Type B pancreatic cell (in vitro differentiated cells): ENCODE measurements at regions not wholly inside any gene's neighbourhood (a gene's known extent, or its start where the extent isn't known, plus 50 kb on each side); places are given as distances from the start of the nearest gene placed in this dataset.

Experiments used
- DNase-seq: peaks from one replicate; pipeline ENCODE4 v3.0.0; 2021; ENCODE audit warnings: mixed read lengths; ENCODE audit not compliant: unreplicated experiment; ENCODE audit errors: extremely low spot score
- H3K27ac Mint-ChIP-seq: 2 replicates; pipeline ENCODE4 v1.8.0; 2021; ENCODE audit warnings: mild to moderate bottlenecking, mixed read lengths
- H3K27me3 Mint-ChIP-seq: 2 replicates; pipeline ENCODE4 v1.8.0; 2021; ENCODE audit warnings: mixed read lengths
- H3K36me3 Mint-ChIP-seq: 2 replicates; pipeline ENCODE4 v1.8.0; 2021; ENCODE audit warnings: mixed read lengths
- H3K4me1 Mint-ChIP-seq: one replicate; pipeline ENCODE4 v1.8.0; 2021; ENCODE audit warnings: mixed read lengths; ENCODE audit not compliant: unreplicated experiment
- H3K4me3 Mint-ChIP-seq: 2 replicates; pipeline ENCODE4 v1.8.0; 2021; ENCODE audit warnings: mild to moderate bottlenecking, mixed read lengths
- H3K9me3 Mint-ChIP-seq: 2 replicates; pipeline ENCODE4 v1.8.0; 2021; ENCODE audit warnings: mixed read lengths
- CTCF ChIP-seq: fragments of 200-600 bp; sonication (generic); conservative IDR thresholded peaks from 2 replicates; pipeline ENCODE4 v1.5.0; 2021; ENCODE audit warnings: antibody characterized with exemption, mild to moderate bottlenecking

GRCh38 chr6:47145212-47145611, 103.1 kb upstream of the ADGRF1 start:
- Mint-ChIP-seq H3K4me3 (no peak overlapping the region), H3K9me3 (no peaks in the 10 kb centered on the region), H3K36me3 (no peaks in the 10 kb centered on the region), H3K27ac (no peak overlapping the region), H3K27me3 (no peaks in the 10 kb centered on the region), H3K4me1 (peaks cover 27% of the 10 kb centered on the region)
- TF ChIP-seq CTCF, result no peak
- no peak for DNase-seq

- no peaks in the 10 kb centered on the region for H3K27me3 Mint-ChIP-seq
- H3K9me3 Mint-ChIP-seq, result no peaks in the 10 kb centered on the region
- no peak overlapping the region for H3K27ac Mint-ChIP-seq
- no peak overlapping the region for H3K4me3 Mint-ChIP-seq
- no peaks in the 10 kb centered on the region for H3K36me3 Mint-ChIP-seq
- DNase-seq, result no peak
- no peak for TF ChIP-seq CTCF
- peaks cover 27% of the 10 kb centered on the region for H3K4me1 Mint-ChIP-seq
Measured at GRCh38 chr6:47144306-47144705, 102.2 kb upstream of the ADGRF1 start.

GRCh38 chr6:47141963-47142362, 99.8 kb upstream of the ADGRF1 start:
- H3K9me3 Mint-ChIP-seq, result no peaks in the 10 kb centered on the region
- no peaks in the 10 kb centered on the region for H3K36me3 Mint-ChIP-seq
- TF ChIP-seq CTCF, result no peak
- DNase-seq, result no peak
- H3K4me1 Mint-ChIP-seq, result peaks cover 14% of the 10 kb centered on the region
- no peak overlapping the region for H3K4me3 Mint-ChIP-seq
- no peaks in the 10 kb centered on the region for H3K27me3 Mint-ChIP-seq
- H3K27ac Mint-ChIP-seq, result no peak overlapping the region

GRCh38 chr6:47141171-47141570, 99.0 kb upstream of the ADGRF1 start:
- H3K4me1 Mint-ChIP-seq, result peaks cover 8% of the 10 kb centered on the region
- no peaks in the 10 kb centered on the region for H3K27me3 Mint-ChIP-seq
- TF ChIP-seq CTCF, result no peak
- H3K9me3 Mint-ChIP-seq, result no peaks in the 10 kb centered on the region
- no peak overlapping the region for H3K27ac Mint-ChIP-seq
- no peaks in the 10 kb centered on the region for H3K36me3 Mint-ChIP-seq
- H3K4me3 Mint-ChIP-seq, result no peak overlapping the region
- DNase-seq, result no peak

GRCh38 chr6:47138046-47138445, 95.9 kb upstream of the ADGRF1 start:
- no peaks in the 10 kb centered on the region for H3K27me3 Mint-ChIP-seq
- no peak overlapping the region for H3K27ac Mint-ChIP-seq
- no peak for DNase-seq
- H3K4me3 Mint-ChIP-seq, result no peak overlapping the region
- no peaks in the 10 kb centered on the region for H3K36me3 Mint-ChIP-seq
- no peak for TF ChIP-seq CTCF
- H3K4me1 Mint-ChIP-seq, result peaks cover 25% of the 10 kb centered on the region
- H3K9me3 Mint-ChIP-seq, result no peaks in the 10 kb centered on the region

GRCh38 chr6:47137073-47137472, 94.9 kb upstream of the ADGRF1 start:
- H3K4me1 Mint-ChIP-seq, result peaks cover 32% of the 10 kb centered on the region
- H3K9me3 Mint-ChIP-seq, result no peaks in the 10 kb centered on the region
- no peak for TF ChIP-seq CTCF
- H3K36me3 Mint-ChIP-seq, result no peaks in the 10 kb centered on the region
- no peaks in the 10 kb centered on the region for H3K27me3 Mint-ChIP-seq
- no peak overlapping the region for H3K4me3 Mint-ChIP-seq
- DNase-seq, result no peak
- no peak overlapping the region for H3K27ac Mint-ChIP-seq
